GM18870 (cell line): ENCODE measurements at regions not wholly inside any gene's neighbourhood (a gene's known extent, or its start where the extent isn't known, plus 50 kb on each side); places are given as distances from the start of the nearest gene placed in this dataset.

Experiments used
- ATAC-seq: cut with Tn5 transposase; IDR thresholded peaks from one replicate; pipeline ENCODE4 v1.9.1; 2021; ENCODE audit warnings: moderate library complexity; ENCODE audit not compliant: unreplicated experiment

- no peak for ATAC-seq
These were observed 470.9 kb downstream of the ETS1 start for GRCh38 chr11:128116447-128116846.

- ATAC-seq, result no peak
These were observed 481.4 kb downstream of the ETS1 start for GRCh38 chr11:128105950-128106349.

- ATAC-seq, result no peak
These were observed 481.8 kb downstream of the ETS1 start for GRCh38 chr11:128105511-128105910.

GRCh38 chr11:128103278-128103873, 484.0 kb downstream of the ETS1 start:
- ATAC-seq, result no peak

GRCh38 chr11:128098781-128099180, 488.6 kb downstream of the ETS1 start:
- ATAC-seq, result no peak

GRCh38 chr11:128095466-128095981, 491.8 kb downstream of the ETS1 start:
- no peak for ATAC-seq

- no peak for ATAC-seq
These were observed 493.7 kb downstream of the ETS1 start for GRCh38 chr11:128093689-128094088.

GRCh38 chr11:128089962-128090361, 497.4 kb downstream of the ETS1 start:
- no peak for ATAC-seq

- ATAC-seq, result no peak
These were observed 500.6 kb downstream of the ETS1 start for GRCh38 chr11:128086794-128087193.

- no peak for ATAC-seq
These were observed 502.1 kb downstream of the ETS1 start for GRCh38 chr11:128085276-128085675.

- ATAC-seq, result no peak
These were observed 504.8 kb downstream of the ETS1 start for GRCh38 chr11:128082574-128082973.

- ATAC-seq, result no peak
These were observed 517.7 kb downstream of the ETS1 start for GRCh38 chr11:128069665-128070064.

- no peak for ATAC-seq
These were observed 519.6 kb downstream of the ETS1 start for GRCh38 chr11:128067780-128068179.

- no peak for ATAC-seq
These were observed 521.0 kb downstream of the ETS1 start for GRCh38 chr11:128066399-128066798.

GRCh38 chr11:128061281-128061871, 526.0 kb downstream of the ETS1 start:
- no peak for ATAC-seq

- ATAC-seq, result no peak
These were observed 528.7 kb downstream of the ETS1 start for GRCh38 chr11:128058580-128059208.

- no peak for ATAC-seq
These were observed 529.5 kb downstream of the ETS1 start for GRCh38 chr11:128057786-128058395.

- ATAC-seq, result no peak
These were observed 531.7 kb downstream of the ETS1 start for GRCh38 chr11:128055576-128056217.

- peak; percentile 59 for ATAC-seq
These were observed 533.1 kb downstream of the ETS1 start for GRCh38 chr11:128053981-128054931.

- ATAC-seq, result peak; percentile 58
These were observed 534.3 kb downstream of the ETS1 start for GRCh38 chr11:128052912-128053641.
